ENCODE measurements at regions not wholly inside any gene's neighbourhood (a gene's known extent, or its start where the extent isn't known, plus 50 kb on each side); places are given as distances from the start of the nearest gene placed in this dataset.

DNA sequence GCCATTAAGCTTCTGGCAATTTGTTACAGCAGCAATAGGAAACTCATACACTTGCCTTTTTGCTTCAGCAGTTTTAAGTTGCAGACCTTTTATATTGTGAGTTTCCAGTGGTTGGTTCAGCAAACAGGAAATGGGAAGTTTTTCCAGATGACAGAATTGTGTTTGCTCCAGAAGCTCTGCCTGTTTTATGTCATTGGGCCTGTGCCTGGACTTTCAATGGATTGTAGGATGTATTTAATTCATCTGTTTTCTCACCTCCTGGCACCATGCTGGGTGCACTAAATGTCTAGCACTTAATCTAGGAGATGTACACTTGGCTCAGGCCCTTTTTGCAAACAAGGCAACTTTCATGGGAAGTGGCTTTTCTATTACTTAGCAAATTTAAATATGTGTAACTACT is 100.4 kb upstream of the CLINT1 start:
- H2AFZ ChIP-seq (ENCODE audit: low read depth, low read length, severe bottlenecking): no peak overlapping the region
- no peak overlapping the region for H3K4me2 ChIP-seq (ENCODE audit: low read depth, low read length, poor library complexity, severe bottlenecking)
- no peaks in the 10 kb centered on the region for H3K79me2 ChIP-seq (ENCODE audit: insufficient read depth, low read length)
- no peak overlapping the region for H3K9ac ChIP-seq (ENCODE audit: low read length)
- H3K36me3 ChIP-seq (ENCODE audit: low read length): no peaks in the 10 kb centered on the region
- H3F3A ChIP-seq (ENCODE audit: insufficient read depth): no peaks in the 10 kb centered on the region
- no peak overlapping the region for H3K4me3 ChIP-seq (ENCODE audit: insufficient read depth, low read length, poor library complexity, severe bottlenecking)
- H4K20me1 ChIP-seq (ENCODE audit: low read depth, low read length): no peaks in the 10 kb centered on the region
- no peaks in the 10 kb centered on the region for H3K9me3 ChIP-seq (ENCODE audit: insufficient read depth, low read length)
- TF ChIP-seq, protein P1, sequence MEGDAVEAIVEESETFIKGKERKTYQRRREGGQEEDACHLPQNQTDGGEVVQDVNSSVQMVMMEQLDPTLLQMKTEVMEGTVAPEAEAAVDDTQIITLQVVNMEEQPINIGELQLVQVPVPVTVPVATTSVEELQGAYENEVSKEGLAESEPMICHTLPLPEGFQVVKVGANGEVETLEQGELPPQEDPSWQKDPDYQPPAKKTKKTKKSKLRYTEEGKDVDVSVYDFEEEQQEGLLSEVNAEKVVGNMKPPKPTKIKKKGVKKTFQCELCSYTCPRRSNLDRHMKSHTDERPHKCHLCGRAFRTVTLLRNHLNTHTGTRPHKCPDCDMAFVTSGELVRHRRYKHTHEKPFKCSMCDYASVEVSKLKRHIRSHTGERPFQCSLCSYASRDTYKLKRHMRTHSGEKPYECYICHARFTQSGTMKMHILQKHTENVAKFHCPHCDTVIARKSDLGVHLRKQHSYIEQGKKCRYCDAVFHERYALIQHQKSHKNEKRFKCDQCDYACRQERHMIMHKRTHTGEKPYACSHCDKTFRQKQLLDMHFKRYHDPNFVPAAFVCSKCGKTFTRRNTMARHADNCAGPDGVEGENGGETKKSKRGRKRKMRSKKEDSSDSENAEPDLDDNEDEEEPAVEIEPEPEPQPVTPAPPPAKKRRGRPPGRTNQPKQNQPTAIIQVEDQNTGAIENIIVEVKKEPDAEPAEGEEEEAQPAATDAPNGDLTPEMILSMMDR (IDR thresholded peaks at IDR 0.05; ENCODE audit: insufficient read depth, low read length, poor library complexity, severe bottlenecking): no peak
- H3K27me3 ChIP-seq (ENCODE audit: low read length): no peaks in the 10 kb centered on the region
- H3K9me2 ChIP-seq (replicated peaks; ENCODE audit: insufficient read depth, low read length): no peaks in the 10 kb centered on the region
- H3K27ac ChIP-seq (ENCODE audit: low read depth, low read length): no peak overlapping the region

DNA sequence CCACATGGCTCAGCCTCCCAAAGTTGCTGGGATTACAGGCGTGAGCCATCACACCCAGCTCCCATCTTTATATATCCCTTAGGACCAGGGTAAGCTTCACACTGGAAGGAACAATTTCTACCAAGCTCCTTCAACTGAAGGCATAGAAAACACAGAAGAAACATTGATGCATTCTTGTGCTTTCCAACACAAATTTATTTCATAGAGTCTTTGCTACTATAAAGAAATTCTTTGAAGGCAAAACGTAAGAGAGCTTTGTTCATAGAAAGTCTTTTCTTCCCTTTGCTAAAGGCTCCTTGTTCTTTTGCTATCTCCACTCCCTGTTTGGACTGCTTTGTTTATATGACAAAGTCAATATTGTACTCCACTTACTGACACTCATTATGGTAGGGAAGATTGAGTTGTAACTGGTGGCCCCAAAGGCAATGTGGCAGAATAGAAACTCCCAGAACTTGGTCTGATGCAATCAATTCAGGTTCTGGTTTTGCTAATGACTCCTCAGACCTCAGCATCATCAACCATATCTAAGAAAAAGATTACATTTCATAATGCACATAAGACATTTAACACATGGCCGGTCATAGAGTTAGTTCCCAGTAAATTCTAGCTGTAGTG is 97.4 kb upstream of the CLINT1 start:
- no peak for TF ChIP-seq EZH2phosphoT487 (conservative IDR thresholded peaks at IDR 0.05; ENCODE audit: low read length)
- TF ChIP-seq, protein P1 (IDR thresholded peaks at IDR 0.05; ENCODE audit: insufficient read depth, low read length, poor library complexity, severe bottlenecking): no peak
- no peaks in the 10 kb centered on the region for H3K79me2 ChIP-seq (ENCODE audit: insufficient read depth, low read length)
- no peaks in the 10 kb centered on the region for H3F3A ChIP-seq (ENCODE audit: insufficient read depth)
- H3K36me3 ChIP-seq (ENCODE audit: low read length): no peaks in the 10 kb centered on the region
- H3K4me2 ChIP-seq (ENCODE audit: low read depth, low read length, poor library complexity, severe bottlenecking): no peak overlapping the region
- no peaks in the 10 kb centered on the region for H3K27me3 ChIP-seq (ENCODE audit: low read length)
- H3K9me2 ChIP-seq (replicated peaks; ENCODE audit: insufficient read depth, low read length): no peaks in the 10 kb centered on the region
- H2AFZ ChIP-seq (ENCODE audit: low read depth, low read length, severe bottlenecking): no peak overlapping the region
- no peak overlapping the region for H3K4me3 ChIP-seq (ENCODE audit: insufficient read depth, low read length, poor library complexity, severe bottlenecking)
- no peaks in the 10 kb centered on the region for H3K9me3 ChIP-seq (ENCODE audit: insufficient read depth, low read length)
- H3K9ac ChIP-seq (ENCODE audit: low read length): no peak overlapping the region
- H3K27ac ChIP-seq (ENCODE audit: low read depth, low read length): no peak overlapping the region
- H4K20me1 ChIP-seq (ENCODE audit: low read depth, low read length): no peaks in the 10 kb centered on the region

DNA sequence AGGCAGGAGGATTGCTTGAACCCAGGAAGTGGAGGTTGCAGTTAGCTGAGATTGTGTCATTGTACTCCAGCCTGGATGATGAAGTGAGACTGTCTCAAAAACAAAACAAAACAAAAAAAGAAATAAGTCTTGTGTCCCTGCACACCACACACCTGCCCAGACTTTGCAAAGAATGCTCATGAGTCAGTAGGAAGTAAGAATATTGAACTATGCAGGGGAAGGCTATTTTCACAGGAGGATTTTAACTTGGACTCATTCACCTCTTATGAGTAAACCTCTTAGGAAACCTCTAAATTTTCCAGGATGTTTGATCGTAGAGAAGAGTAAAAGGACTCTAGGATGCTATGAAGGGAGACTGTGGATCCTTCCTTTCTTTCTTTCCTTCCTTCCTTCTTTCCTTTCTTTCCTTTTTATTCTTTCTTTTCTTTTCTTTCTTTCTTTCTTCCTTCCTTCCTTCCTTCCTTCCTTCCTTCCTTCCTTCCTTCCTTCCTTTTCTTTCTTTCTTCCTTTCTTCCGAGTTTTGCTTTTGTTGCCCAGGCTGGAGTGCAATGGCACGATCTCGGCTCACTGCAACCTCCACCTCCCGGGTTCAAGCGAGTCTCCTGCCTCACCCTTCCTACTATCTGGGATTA is 96.7 kb upstream of the CLINT1 start:
- no peaks in the 10 kb centered on the region for H3F3A ChIP-seq (ENCODE audit: insufficient read depth)
- H3K9ac ChIP-seq (ENCODE audit: low read length): no peak overlapping the region
- H3K27me3 ChIP-seq (ENCODE audit: low read length): no peaks in the 10 kb centered on the region
- no peaks in the 10 kb centered on the region for H4K20me1 ChIP-seq (ENCODE audit: low read depth, low read length)
- no peaks in the 10 kb centered on the region for H3K9me3 ChIP-seq (ENCODE audit: insufficient read depth, low read length)
- H3K9me2 ChIP-seq (replicated peaks; ENCODE audit: insufficient read depth, low read length): no peaks in the 10 kb centered on the region
- H3K27ac ChIP-seq (ENCODE audit: low read depth, low read length): no peak overlapping the region
- TF ChIP-seq, protein P1 (IDR thresholded peaks at IDR 0.05; ENCODE audit: insufficient read depth, low read length, poor library complexity, severe bottlenecking): no peak
- no peak for TF ChIP-seq EZH2phosphoT487 (conservative IDR thresholded peaks at IDR 0.05; ENCODE audit: low read length)
- no peak overlapping the region for H2AFZ ChIP-seq (ENCODE audit: low read depth, low read length, severe bottlenecking)
- no peak overlapping the region for H3K4me3 ChIP-seq (ENCODE audit: insufficient read depth, low read length, poor library complexity, severe bottlenecking)
- no peak overlapping the region for H3K4me2 ChIP-seq (ENCODE audit: low read depth, low read length, poor library complexity, severe bottlenecking)
- no peaks in the 10 kb centered on the region for H3K36me3 ChIP-seq (ENCODE audit: low read length)
- H3K79me2 ChIP-seq (ENCODE audit: insufficient read depth, low read length): no peaks in the 10 kb centered on the region

All from SU-DHL-6 (cell line).